GM18870 (cell line): ENCODE measurements at regions not wholly inside any gene's neighbourhood (a gene's known extent, or its start where the extent isn't known, plus 50 kb on each side); places are given as distances from the start of the nearest gene placed in this dataset.
"Not testable (repeated sequence)": the region's sequence is repeated elsewhere in the genome, so short reads cannot be mapped to it uniquely, and the experiment has no call there.

ENCODE experiments used
- ATAC-seq: cut with Tn5 transposase; IDR thresholded peaks from one replicate; pipeline ENCODE4 v1.9.1; 2021; ENCODE audit warnings: moderate library complexity; ENCODE audit not compliant: unreplicated experiment

GRCh38 chr10:59975918-59976317 lies 69.6 kb upstream of the CCDC6 start:
- ATAC-seq: not testable (repeated sequence)

- ATAC-seq: no peak
Measured at GRCh38 chr10:59971915-59972314, 65.6 kb upstream of the CCDC6 start.

- peak; percentile 65 for ATAC-seq
Measured at GRCh38 chr10:59970396-59971368, 64.3 kb upstream of the CCDC6 start.

- ATAC-seq: no peak
Measured at GRCh38 chr10:59968705-59969104, 62.3 kb upstream of the CCDC6 start.

GRCh38 chr10:59967079-59967478 lies 60.7 kb upstream of the CCDC6 start:
- no peak for ATAC-seq

GRCh38 chr10:59965899-59966650 lies 59.7 kb upstream of the CCDC6 start:
- ATAC-seq: no peak

GRCh38 chr10:59962756-59963155 lies 56.4 kb upstream of the CCDC6 start:
- ATAC-seq: no peak

GRCh38 chr10:59960751-59961150 lies 54.4 kb upstream of the CCDC6 start:
- ATAC-seq: no peak

GRCh38 chr10:59959504-59960018 lies 53.2 kb upstream of the CCDC6 start:
- ATAC-seq: no peak

- no peak for ATAC-seq
Measured at GRCh38 chr10:59958882-59959281, 52.5 kb upstream of the CCDC6 start.

GRCh38 chr10:59957975-59958374 lies 51.6 kb upstream of the CCDC6 start:
- no peak for ATAC-seq
